ENCODE measurements at regions not wholly inside any gene's neighbourhood (a gene's known extent, or its start where the extent isn't known, plus 50 kb on each side); places are given as distances from the start of the nearest gene placed in this dataset.
A peak's percentile ranks its signal among the peaks of the same experiment; 100 is the strongest.

- H2AK5ac ChIP-seq (ENCODE audit: low read depth, low read length) = no peak overlapping the region
- POLR2A ChIA-PET (ENCODE audit: partially characterized antibody) = no interaction called here
- DNase-seq (ENCODE audit: low read depth in 1 of 2, low spot score in 2 of 2) (peak in 1 of 2 experiments; percentile 2), FAIRE-seq (no peak)
- H2BK5ac ChIP-seq (ENCODE audit: low read depth, low read length) = no peak overlapping the region
- no peak overlapping the region for H3K27ac ChIP-seq (ENCODE audit: low read depth, low read length)
- no peak overlapping the region for H4K8ac ChIP-seq (ENCODE audit: extremely low read depth, insufficient read depth, low read length)
- no peak overlapping the region for H4K5ac ChIP-seq (ENCODE audit: insufficient read length, low read depth, low read length)
- 94% methylated on average over 3 of the region's 3 CpGs; no CpG with 5 or more reads in 1 of the 2 experiments for WGBS, 2 experiments (ENCODE audit: extremely low coverage in 1 of 2, insufficient coverage in 1 of 2, insufficient read length in 1 of 2, insufficient replicate concordance in 2 of 2, low coverage in 1 of 2, low lambda C conversion rate in 2 of 2, missing lambda C conversion rate in 1 of 2)
- H3K23me2 ChIP-seq (ENCODE audit: low read depth, low read length) = no peaks in the 10 kb centered on the region
- no peak overlapping the region for H2BK20ac ChIP-seq (ENCODE audit: low read length)
- no peak overlapping the region for H3K9ac ChIP-seq (replicated peaks in 1 of 4; ENCODE audit: extremely low read depth in 1 of 4, low read depth in 3 of 4, low read length in 3 of 4)
- no peaks in the 10 kb centered on the region for H3K27me3 ChIP-seq (replicated peaks in 1 of 4; ENCODE audit: control insufficient read depth in 3 of 4, extremely low read depth in 1 of 4, insufficient read depth in 3 of 4, low read length in 3 of 4)
- H3K4me1 ChIP-seq (replicated peaks in 1 of 4; ENCODE audit: control insufficient read depth in 3 of 4, insufficient read depth in 4 of 4, low read length in 3 of 4) = no peaks in the 10 kb centered on the region
- H3K4me3 ChIP-seq (ENCODE audit: extremely low read depth in 1 of 4, insufficient read depth in 2 of 4, low read depth in 3 of 4, low read length in 4 of 4) = no peak overlapping the region
- no peak overlapping the region for H4K91ac ChIP-seq (replicated peaks; ENCODE audit: insufficient read length, low read length)
- H3K4me2 ChIP-seq (ENCODE audit: insufficient read depth in 1 of 2, low read depth in 2 of 2, low read length in 2 of 2) = no peak overlapping the region
- H3K14ac ChIP-seq (ENCODE audit: insufficient read length) = no peak overlapping the region
- H3K23ac ChIP-seq (ENCODE audit: insufficient read length) = no peak overlapping the region
- H2BK12ac ChIP-seq (ENCODE audit: low read depth, low read length) = no peak overlapping the region
- H4K20me1 ChIP-seq (replicated peaks in 1 of 2; ENCODE audit: control insufficient read depth in 1 of 2, insufficient read depth in 2 of 2, low read length in 2 of 2) = no peaks in the 10 kb centered on the region
- no peaks in the 10 kb centered on the region for H3K79me1 ChIP-seq (ENCODE audit: low read depth, low read length)
- TF ChIP-seq SIRT6 (IDR thresholded peaks at IDR 0.05; ENCODE audit: low read length) (no peak), CTCF (IDR thresholded peaks at IDR 0.05; ENCODE audit: control extremely low read depth in 1 of 3, insufficient read depth in 1 of 3, low read depth in 1 of 3, low read length in 3 of 3) (peak; percentile 4 to 30 (median 22); a peak in 3 of 4 replicates), RAD21 (IDR thresholded peaks at IDR 0.05 in 1 of 2, conservative IDR thresholded peaks at IDR 0.05 in 1 of 2; ENCODE audit: low read depth in 2 of 2, low read length in 2 of 2) (peak; percentile 38 to 56)
- no peaks in the 10 kb centered on the region for H3K36me3 ChIP-seq (ENCODE audit: control insufficient read depth in 2 of 4, insufficient read depth in 4 of 4, low read length in 3 of 4)
- no peak overlapping the region for H3K18ac ChIP-seq (ENCODE audit: extremely low read depth, low read length)
- no peak overlapping the region for H2BK120ac ChIP-seq (replicated peaks; ENCODE audit: low read depth, low read length)
- H3K56ac ChIP-seq (replicated peaks; ENCODE audit: insufficient read length, low read depth, low read length) = no peak overlapping the region
- CTCF ChIA-PET (ENCODE audit: partially characterized antibody) = no interaction called here
- no peak overlapping the region for H2AFZ ChIP-seq (ENCODE audit: low read length)
- H3K9me3 ChIP-seq (ENCODE audit: insufficient read depth in 2 of 2, low read depth in 1 of 2, low read length in 1 of 2) = peaks cover 2 to 20% of the 10 kb centered on the region in 2 experiments; a peak in 3 of 4 replicates
- no peak overlapping the region for H3K4ac ChIP-seq (replicated peaks; ENCODE audit: insufficient read length, low read depth, low read length)
- no peak overlapping the region for H2BK15ac ChIP-seq (ENCODE audit: low read length)
- H3K79me2 ChIP-seq (ENCODE audit: control insufficient read depth in 1 of 2, insufficient read depth in 2 of 2, low read length in 2 of 2) = no peaks in the 10 kb centered on the region
Measured at GRCh38 chr21:24594082-24594481, 1013.2 kb downstream of the MRPL39 start.
